ENCODE measurements at regions not wholly inside any gene's neighbourhood (a gene's known extent, or its start where the extent isn't known, plus 50 kb on each side); places are given as distances from the start of the nearest gene placed in this dataset.

GRCh38 chr14:51487848-51488247 is 163.9 kb upstream of the FRMD6 start:
- H3K27ac ChIP-seq: no peak overlapping the region
- 88 to 93% (median 91%) methylated on average over 6 of the region's 6 CpGs for WGBS, 4 donors
- TF ChIP-seq POLR2A (IDR thresholded peaks at IDR 0.05) (no peak), CTCF (IDR thresholded peaks at IDR 0.05) (no peak)
- H3K27me3 ChIP-seq: no peaks in the 10 kb centered on the region
- no peaks in the 10 kb centered on the region for H3K9me3 ChIP-seq (replicated peaks in 1 of 3)
- intact Hi-C loops (cut with DNase I): no loop called here
- no peaks in the 10 kb centered on the region for H3K36me3 ChIP-seq (replicated peaks in 1 of 2)
- H3K4me1 ChIP-seq (replicated peaks in 1 of 2): no peaks in the 10 kb centered on the region
- no peak for DNase-seq
- no peak overlapping the region for H3K4me3 ChIP-seq

GRCh38 chr14:51488569-51489220 is 163.0 kb upstream of the FRMD6 start:
- TF ChIP-seq CTCF (IDR thresholded peaks at IDR 0.05) (no peak), POLR2A (IDR thresholded peaks at IDR 0.05) (no peak)
- no peak overlapping the region for H3K27ac ChIP-seq
- 92 to 99% (median 96%) methylated on average over 6 of the region's 6 CpGs for WGBS, 4 donors
- H3K4me3 ChIP-seq: no peak overlapping the region
- no peak for DNase-seq
- no peaks in the 10 kb centered on the region for H3K36me3 ChIP-seq (replicated peaks in 1 of 2)
- no peaks in the 10 kb centered on the region for H3K9me3 ChIP-seq (replicated peaks in 1 of 3)
- no peaks in the 10 kb centered on the region for H3K27me3 ChIP-seq
- intact Hi-C loops (cut with DNase I): no loop called here
- H3K4me1 ChIP-seq (replicated peaks in 1 of 2): no peaks in the 10 kb centered on the region

- Histone ChIP-seq H3K9me3 (replicated peaks in 1 of 3) (no peaks in the 10 kb centered on the region), H3K27me3 (no peaks in the 10 kb centered on the region), H3K36me3 (replicated peaks in 1 of 2) (no peaks in the 10 kb centered on the region), H3K4me1 (replicated peaks in 1 of 2) (no peaks in the 10 kb centered on the region), H3K27ac (no peak overlapping the region), H3K4me3 (no peak overlapping the region)
- intact Hi-C loops (cut with DNase I): no loop called here
- no peak for TF ChIP-seq POLR2A (IDR thresholded peaks at IDR 0.05)
- TF ChIP-seq CTCF (IDR thresholded peaks at IDR 0.05): no peak
- 85 to 89% (median 86%) methylated on average over 3 of the region's 3 CpGs for WGBS, 4 donors
- DNase-seq: no peak
Observed at GRCh38 chr14:51490205-51490604, 161.5 kb upstream of the FRMD6 start.

- no peak overlapping the region for H3K4me3 ChIP-seq
- intact Hi-C loops (cut with DNase I): no loop called here
- H3K27ac ChIP-seq: no peak overlapping the region
- no peak for DNase-seq
- H3K9me3 ChIP-seq (replicated peaks in 1 of 3): no peaks in the 10 kb centered on the region
- 78 to 97% (median 82%) methylated on average over 3 of the region's 3 CpGs for WGBS, 4 donors
- no peaks in the 10 kb centered on the region for H3K36me3 ChIP-seq (replicated peaks in 1 of 2)
- TF ChIP-seq POLR2A (IDR thresholded peaks at IDR 0.05) (no peak), CTCF (IDR thresholded peaks at IDR 0.05) (no peak)
- no peaks in the 10 kb centered on the region for H3K4me1 ChIP-seq (replicated peaks in 1 of 2)
- no peaks in the 10 kb centered on the region for H3K27me3 ChIP-seq
Observed at GRCh38 chr14:51491036-51491545, 160.6 kb upstream of the FRMD6 start.

Data from adrenal gland (tissue), 9 donors.